IgD-negative memory B cell (primary cell): ENCODE measurements at regions not wholly inside any gene's neighbourhood (a gene's known extent, or its start where the extent isn't known, plus 50 kb on each side); places are given as distances from the start of the nearest gene placed in this dataset.
A peak's percentile ranks its signal among the peaks of the same experiment; 100 is the strongest.

ENCODE experiments used
- H3K27ac Mint-ChIP-seq, 3 donors: one replicate each; pipeline ENCODE4 v1.8.0; 2020 to 2022; ENCODE audit warnings: mild to moderate bottlenecking in 3 of 3, mixed read lengths in 3 of 3, moderate library complexity in 1 of 3
- H3K27me3 Mint-ChIP-seq: one replicate; pipeline ENCODE4 v1.8.0; 2021; ENCODE audit warnings: mixed read lengths
- H3K36me3 Mint-ChIP-seq: one replicate; pipeline ENCODE4 v1.8.0; 2020; ENCODE audit warnings: mild to moderate bottlenecking, mixed read lengths
- H3K4me1 Mint-ChIP-seq, 3 donors: one replicate each; pipeline ENCODE4 v1.8.0; 2020 to 2022; ENCODE audit warnings: mixed read lengths in 3 of 3, mild to moderate bottlenecking in 1 of 3
- H3K4me3 Mint-ChIP-seq, 4 donors: one replicate each; pipeline ENCODE4 v1.8.0; 2020 to 2022; ENCODE audit warnings: mild to moderate bottlenecking in 4 of 4, mixed read lengths in 4 of 4, moderate library complexity in 3 of 4
- H3K9me3 Mint-ChIP-seq, 3 donors: one replicate each; pipeline ENCODE4 v1.8.0; 2020 to 2021; ENCODE audit warnings: mixed read lengths in 3 of 3, mild to moderate bottlenecking in 1 of 3

GRCh38 chr9:109865521-109865920 is 85.5 kb downstream of the PALM2AKAP2 start:
- Mint-ChIP-seq H3K36me3 (no peaks in the 10 kb centered on the region), H3K4me3 (no peak overlapping the region), H3K9me3 (no peaks in the 10 kb centered on the region), H3K27ac (no peak overlapping the region), H3K27me3 (peaks cover 7% of the 10 kb centered on the region), H3K4me1 (no peaks in the 10 kb centered on the region)

GRCh38 chr9:109868207-109868606 is 88.2 kb downstream of the PALM2AKAP2 start:
- no peak overlapping the region for H3K27ac Mint-ChIP-seq
- H3K9me3 Mint-ChIP-seq, result no peaks in the 10 kb centered on the region
- peaks cover 12% of the 10 kb centered on the region for H3K27me3 Mint-ChIP-seq
- no peak overlapping the region for H3K4me3 Mint-ChIP-seq
- H3K36me3 Mint-ChIP-seq, result no peaks in the 10 kb centered on the region
- peaks cover 0 to 3% (median 0%) of the 10 kb centered on the region in 3 donors for H3K4me1 Mint-ChIP-seq

- Mint-ChIP-seq H3K4me3 (no peak overlapping the region), H3K27me3 (peaks cover 16% of the 10 kb centered on the region)
These were observed 88.7 kb downstream of the PALM2AKAP2 start for GRCh38 chr9:109868722-109869121.

GRCh38 chr9:109870365-109870764 is 90.4 kb downstream of the PALM2AKAP2 start:
- no peak overlapping the region for H3K4me3 Mint-ChIP-seq
- peaks cover 0 to 7% (median 2%) of the 10 kb centered on the region in 3 donors for H3K4me1 Mint-ChIP-seq
- H3K27ac Mint-ChIP-seq, result no peak overlapping the region
- H3K27me3 Mint-ChIP-seq, result peaks cover 21% of the 10 kb centered on the region
- H3K36me3 Mint-ChIP-seq, result no peaks in the 10 kb centered on the region
- H3K9me3 Mint-ChIP-seq, result peaks cover 0 to 2% (median 0%) of the 10 kb centered on the region in 3 donors

More at GRCh38 chr9:109868722-109869121, 88.7 kb downstream of the PALM2AKAP2 start:
- H3K27ac Mint-ChIP-seq, result no peak overlapping the region
- peaks cover 0 to 7% (median 2%) of the 10 kb centered on the region in 3 donors for H3K4me1 Mint-ChIP-seq
- no peaks in the 10 kb centered on the region for H3K36me3 Mint-ChIP-seq
- H3K9me3 Mint-ChIP-seq, result no peaks in the 10 kb centered on the region

GRCh38 chr9:109872901-109873300 is 92.9 kb downstream of the PALM2AKAP2 start:
- H3K27me3 Mint-ChIP-seq, result peaks cover 27% of the 10 kb centered on the region
- no peaks in the 10 kb centered on the region for H3K36me3 Mint-ChIP-seq
- peaks cover 0 to 2% (median 0%) of the 10 kb centered on the region in 3 donors for H3K9me3 Mint-ChIP-seq
- no peak overlapping the region for H3K4me3 Mint-ChIP-seq
- peaks cover 0 to 7% (median 2%) of the 10 kb centered on the region in 3 donors for H3K4me1 Mint-ChIP-seq
- peak overlapping the region in 2 of 3 donors; percentile 24 to 32 for H3K27ac Mint-ChIP-seq

GRCh38 chr9:109875495-109876129 is 95.6 kb downstream of the PALM2AKAP2 start:
- no peak overlapping the region for H3K27ac Mint-ChIP-seq
- peaks cover 3 to 11% (median 6%) of the 10 kb centered on the region in 3 donors for H3K4me1 Mint-ChIP-seq
- peaks cover 24% of the 10 kb centered on the region for H3K27me3 Mint-ChIP-seq
- no peak overlapping the region for H3K4me3 Mint-ChIP-seq
- no peaks in the 10 kb centered on the region for H3K36me3 Mint-ChIP-seq
- H3K9me3 Mint-ChIP-seq, result peaks cover 0 to 2% (median 0%) of the 10 kb centered on the region in 3 donors

GRCh38 chr9:109880276-109881169 is 100.5 kb downstream of the PALM2AKAP2 start:
- Mint-ChIP-seq H3K27me3 (peaks cover 10% of the 10 kb centered on the region), H3K9me3 (no peaks in the 10 kb centered on the region), H3K4me3 (peak overlapping the region in 2 of 4 donors; percentile 53 to 61), H3K27ac (no peak overlapping the region), H3K4me1 (peaks cover 3 to 5% (median 4%) of the 10 kb centered on the region in 3 donors), H3K36me3 (no peaks in the 10 kb centered on the region)

GRCh38 chr9:109883623-109884022 is 103.6 kb downstream of the PALM2AKAP2 start:
- H3K36me3 Mint-ChIP-seq, result no peaks in the 10 kb centered on the region
- no peak overlapping the region for H3K4me3 Mint-ChIP-seq
- no peak overlapping the region for H3K27ac Mint-ChIP-seq
- H3K9me3 Mint-ChIP-seq, result no peaks in the 10 kb centered on the region
- peaks cover 2% of the 10 kb centered on the region for H3K27me3 Mint-ChIP-seq
- H3K4me1 Mint-ChIP-seq, result peaks cover 3 to 8% (median 7%) of the 10 kb centered on the region in 3 donors

GRCh38 chr9:109886041-109886440 is 106.0 kb downstream of the PALM2AKAP2 start:
- H3K4me3 Mint-ChIP-seq, result no peak overlapping the region
- no peaks in the 10 kb centered on the region for H3K36me3 Mint-ChIP-seq
- H3K4me1 Mint-ChIP-seq, result peaks cover 0 to 3% (median 2%) of the 10 kb centered on the region in 3 donors
- no peak overlapping the region for H3K27ac Mint-ChIP-seq
- peaks cover 2% of the 10 kb centered on the region for H3K27me3 Mint-ChIP-seq
- H3K9me3 Mint-ChIP-seq, result no peaks in the 10 kb centered on the region

GRCh38 chr9:109886617-109887016 is 106.6 kb downstream of the PALM2AKAP2 start:
- Mint-ChIP-seq H3K4me1 (peaks cover 0 to 3% (median 2%) of the 10 kb centered on the region in 3 donors), H3K27ac (no peak overlapping the region), H3K27me3 (no peaks in the 10 kb centered on the region), H3K4me3 (no peak overlapping the region), H3K9me3 (no peaks in the 10 kb centered on the region), H3K36me3 (no peaks in the 10 kb centered on the region)

GRCh38 chr9:109887079-109887478 is 107.1 kb downstream of the PALM2AKAP2 start:
- Mint-ChIP-seq H3K27me3 (no peaks in the 10 kb centered on the region), H3K27ac (no peak overlapping the region), H3K36me3 (no peaks in the 10 kb centered on the region), H3K4me1 (peaks cover 0 to 3% (median 2%) of the 10 kb centered on the region in 3 donors), H3K4me3 (no peak overlapping the region), H3K9me3 (no peaks in the 10 kb centered on the region)

GRCh38 chr9:109888695-109889094 is 108.7 kb downstream of the PALM2AKAP2 start:
- Mint-ChIP-seq H3K4me1 (peaks cover 0 to 9% (median 5%) of the 10 kb centered on the region in 3 donors), H3K4me3 (no peak overlapping the region), H3K27ac (no peak overlapping the region), H3K9me3 (no peaks in the 10 kb centered on the region), H3K27me3 (no peaks in the 10 kb centered on the region), H3K36me3 (no peaks in the 10 kb centered on the region)

GRCh38 chr9:109889456-109889855 is 109.5 kb downstream of the PALM2AKAP2 start:
- Mint-ChIP-seq H3K36me3 (no peaks in the 10 kb centered on the region), H3K9me3 (no peaks in the 10 kb centered on the region), H3K4me3 (no peak overlapping the region), H3K27ac (no peak overlapping the region), H3K4me1 (peaks cover 0 to 9% (median 5%) of the 10 kb centered on the region in 3 donors), H3K27me3 (no peaks in the 10 kb centered on the region)

- Mint-ChIP-seq H3K9me3 (no peaks in the 10 kb centered on the region), H3K4me3 (peak overlapping the region in 2 of 4 donors; percentile 48 to 55), H3K27me3 (no peaks in the 10 kb centered on the region), H3K36me3 (no peaks in the 10 kb centered on the region), H3K4me1 (peaks cover 7 to 14% (median 13%) of the 10 kb centered on the region in 3 donors), H3K27ac (no peak overlapping the region)
These were observed 113.2 kb downstream of the PALM2AKAP2 start for GRCh38 chr9:109893241-109893640.

- Mint-ChIP-seq H3K4me3 (no peak overlapping the region), H3K9me3 (no peaks in the 10 kb centered on the region), H3K27me3 (no peaks in the 10 kb centered on the region), H3K4me1 (peaks cover 7 to 14% (median 13%) of the 10 kb centered on the region in 3 donors), H3K27ac (no peak overlapping the region), H3K36me3 (peaks cover 1% of the 10 kb centered on the region)
These were observed 114.5 kb downstream of the PALM2AKAP2 start for GRCh38 chr9:109894473-109894872.
